Mucosa of descending colon (tissue), 3 donors: ENCODE measurements at regions not wholly inside any gene's neighbourhood (a gene's known extent, or its start where the extent isn't known, plus 50 kb on each side); places are given as distances from the start of the nearest gene placed in this dataset.

Experiments
- ATAC-seq: fragments of 200-7000 bp; cut with Tn5 transposase; one replicate; pipeline ENCODE4 v1.9.1; 2020; ENCODE audit warnings: mild to moderate bottlenecking, moderate library complexity
- DNase-seq, 3 donors: peaks; one replicate each; pipeline ENCODE4 v3.0.0-alpha.2; 2020
- H3K36me3 ChIP-seq: fragments of 200-600 bp; one replicate; pipeline ENCODE4 v1.8.0; 2021; ENCODE audit warnings: low read depth, mild to moderate bottlenecking
- H3K4me1 ChIP-seq: fragments of 200-600 bp; one replicate; pipeline ENCODE4 v1.8.0; 2021; ENCODE audit warnings: low read depth, mild to moderate bottlenecking
- H3K4me3 ChIP-seq: fragments of 200-600 bp; one replicate; pipeline ENCODE4 v1.8.0; 2021; ENCODE audit warnings: mild to moderate bottlenecking
- H3K9me3 ChIP-seq: fragments of 200-600 bp; one replicate; pipeline ENCODE4 v1.8.0; 2021; ENCODE audit warnings: mild to moderate bottlenecking
- intact Hi-C, 2 donors: fragments of 100-400 bp; cut with DNase I in 1 of 2; cut with micrococcal nuclease in 1 of 2; formaldehyde crosslinking; loops; one replicate each; pipeline versions ENCODE4 v1.11.0 to v1.11.1; 2022; cut with DNase I, micrococcal nuclease
- TF ChIP-seq, protein P1 (sequence below): fragments of 200-600 bp; IDR thresholded peaks from one replicate; pipeline ENCODE4 v1.8.0; 2022; ENCODE audit warnings: antibody characterized with exemption, mild to moderate bottlenecking
- donor health status: DM: no; HTN: no; CAD: no; lungs with moderate emphysema.
- donor health status: DM: no; HTN: no; CAD: no.
- donor health status: DM: no; HTN: yes; CAD: no.

DNA sequence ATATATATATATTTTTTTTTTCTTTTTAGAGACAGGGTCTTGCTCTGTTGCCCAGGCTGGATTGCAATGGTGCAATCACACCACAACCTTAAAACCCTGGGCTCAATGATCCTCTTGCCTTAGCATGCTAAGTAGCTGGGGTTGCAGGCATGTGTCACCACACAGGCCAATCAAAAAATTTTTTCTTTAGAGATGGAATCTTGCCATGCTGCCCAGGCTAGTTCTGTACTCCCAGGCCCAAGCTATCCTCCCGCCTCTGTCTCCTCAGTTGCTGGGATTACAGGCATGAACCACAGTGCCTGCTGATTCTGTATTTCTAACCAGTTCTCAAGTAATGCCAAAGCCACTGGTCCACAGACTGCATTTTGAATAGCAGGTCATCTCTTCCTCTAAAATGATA lies 291.3 kb upstream of the ZPLD1 start:
- no peak for DNase-seq
- H3K36me3 ChIP-seq = no peaks in the 10 kb centered on the region
- H3K4me1 ChIP-seq = no peaks in the 10 kb centered on the region
- TF ChIP-seq, protein P1, sequence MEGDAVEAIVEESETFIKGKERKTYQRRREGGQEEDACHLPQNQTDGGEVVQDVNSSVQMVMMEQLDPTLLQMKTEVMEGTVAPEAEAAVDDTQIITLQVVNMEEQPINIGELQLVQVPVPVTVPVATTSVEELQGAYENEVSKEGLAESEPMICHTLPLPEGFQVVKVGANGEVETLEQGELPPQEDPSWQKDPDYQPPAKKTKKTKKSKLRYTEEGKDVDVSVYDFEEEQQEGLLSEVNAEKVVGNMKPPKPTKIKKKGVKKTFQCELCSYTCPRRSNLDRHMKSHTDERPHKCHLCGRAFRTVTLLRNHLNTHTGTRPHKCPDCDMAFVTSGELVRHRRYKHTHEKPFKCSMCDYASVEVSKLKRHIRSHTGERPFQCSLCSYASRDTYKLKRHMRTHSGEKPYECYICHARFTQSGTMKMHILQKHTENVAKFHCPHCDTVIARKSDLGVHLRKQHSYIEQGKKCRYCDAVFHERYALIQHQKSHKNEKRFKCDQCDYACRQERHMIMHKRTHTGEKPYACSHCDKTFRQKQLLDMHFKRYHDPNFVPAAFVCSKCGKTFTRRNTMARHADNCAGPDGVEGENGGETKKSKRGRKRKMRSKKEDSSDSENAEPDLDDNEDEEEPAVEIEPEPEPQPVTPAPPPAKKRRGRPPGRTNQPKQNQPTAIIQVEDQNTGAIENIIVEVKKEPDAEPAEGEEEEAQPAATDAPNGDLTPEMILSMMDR = no peak
- intact Hi-C loops = no loop called here
- H3K9me3 ChIP-seq = no peaks in the 10 kb centered on the region
- no peak for ATAC-seq
- H3K4me3 ChIP-seq = no peak overlapping the region

DNA sequence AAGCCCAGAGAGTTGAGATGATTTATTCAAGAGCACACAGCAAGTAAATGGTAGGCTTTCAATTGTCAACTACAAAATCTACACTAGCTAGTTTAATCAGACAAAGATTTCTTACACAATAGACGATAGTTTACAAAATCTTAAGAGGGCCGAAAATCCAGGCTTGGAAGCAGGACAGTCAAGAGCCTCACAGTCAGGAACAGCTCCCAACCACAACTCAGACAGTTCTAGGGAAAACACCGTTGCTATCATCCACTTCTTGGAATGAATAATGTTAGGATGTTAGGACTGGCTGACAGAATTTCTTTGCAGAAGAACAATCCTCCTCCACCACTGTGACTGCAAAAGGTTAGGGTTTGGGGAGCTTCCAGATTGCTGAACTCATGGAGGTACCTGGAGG lies 290.8 kb upstream of the ZPLD1 start:
- ATAC-seq (no peak), DNase-seq (no peak)
- no peak overlapping the region for H3K4me3 ChIP-seq
- TF ChIP-seq, protein P1 = no peak
- intact Hi-C loops = no loop called here
- no peaks in the 10 kb centered on the region for H3K9me3 ChIP-seq
- H3K36me3 ChIP-seq = no peaks in the 10 kb centered on the region
- H3K4me1 ChIP-seq = no peaks in the 10 kb centered on the region

DNA sequence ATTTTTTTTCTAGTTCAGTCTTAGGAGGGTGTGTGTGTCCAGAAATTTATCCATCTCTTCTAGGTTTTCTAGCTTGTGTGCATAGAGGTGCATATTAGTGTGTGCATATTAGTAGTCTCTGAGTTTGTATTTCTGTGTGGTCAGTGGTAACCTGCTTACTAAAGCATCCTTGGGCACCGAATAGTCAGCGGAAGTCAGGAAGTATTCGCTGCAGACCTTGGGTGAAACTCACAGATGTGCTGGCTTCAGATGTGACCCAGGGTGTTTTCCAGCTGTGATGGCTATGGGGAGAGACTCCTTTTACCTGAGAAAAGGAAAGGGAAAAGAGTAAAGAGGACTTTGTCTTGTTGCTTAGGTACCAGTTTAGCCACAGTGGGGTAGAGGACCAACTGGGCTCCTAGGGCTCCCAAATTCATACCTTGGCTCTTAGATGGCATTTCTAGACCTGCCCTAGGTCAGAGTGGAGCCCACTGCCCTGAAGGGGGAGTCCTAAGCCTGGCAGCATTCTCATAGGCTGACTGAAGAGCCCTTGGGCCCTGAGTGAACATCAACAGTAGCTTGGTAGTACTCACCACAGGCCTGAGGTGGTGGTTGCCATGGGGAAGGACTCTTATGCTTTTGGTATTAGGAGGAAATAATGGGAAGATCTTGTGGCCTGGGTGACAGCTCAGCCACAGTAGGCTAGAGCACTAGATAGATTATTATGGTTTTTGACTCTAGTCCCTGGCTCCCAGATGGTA lies 286.0 kb upstream of the ZPLD1 start:
- intact Hi-C loops = no loop called here
- no peaks in the 10 kb centered on the region for H3K4me1 ChIP-seq
- ATAC-seq (no peak), DNase-seq (no peak)
- H3K9me3 ChIP-seq = peaks cover 8% of the 10 kb centered on the region
- TF ChIP-seq, protein P1 = no peak
- no peak overlapping the region for H3K4me3 ChIP-seq
- H3K36me3 ChIP-seq = no peaks in the 10 kb centered on the region

DNA sequence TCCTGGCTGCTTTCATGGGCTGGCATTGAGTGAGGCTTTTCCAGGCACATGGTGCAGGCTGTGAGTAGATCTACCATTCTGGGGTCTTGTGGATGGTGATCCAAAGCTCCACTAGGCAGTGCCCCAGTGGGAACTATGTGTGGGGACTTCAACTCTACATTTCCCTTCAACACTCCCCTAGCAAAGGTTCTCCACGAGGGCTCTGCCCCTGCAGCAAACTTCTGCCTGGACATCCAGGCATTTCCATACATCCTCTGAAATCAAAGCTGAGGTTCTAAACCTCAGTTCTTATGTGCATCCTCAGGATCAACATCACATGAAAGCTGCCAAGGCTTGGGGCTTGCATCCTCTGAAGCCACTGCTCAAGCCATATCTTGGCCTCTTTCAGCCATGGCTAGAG lies 282.9 kb upstream of the ZPLD1 start:
- ATAC-seq (no peak), DNase-seq (no peak)
- TF ChIP-seq, protein P1 = no peak
- H3K4me3 ChIP-seq = no peak overlapping the region
- peaks cover 8% of the 10 kb centered on the region for H3K9me3 ChIP-seq
- intact Hi-C loops = no loop called here
- no peaks in the 10 kb centered on the region for H3K4me1 ChIP-seq
- no peaks in the 10 kb centered on the region for H3K36me3 ChIP-seq

DNA sequence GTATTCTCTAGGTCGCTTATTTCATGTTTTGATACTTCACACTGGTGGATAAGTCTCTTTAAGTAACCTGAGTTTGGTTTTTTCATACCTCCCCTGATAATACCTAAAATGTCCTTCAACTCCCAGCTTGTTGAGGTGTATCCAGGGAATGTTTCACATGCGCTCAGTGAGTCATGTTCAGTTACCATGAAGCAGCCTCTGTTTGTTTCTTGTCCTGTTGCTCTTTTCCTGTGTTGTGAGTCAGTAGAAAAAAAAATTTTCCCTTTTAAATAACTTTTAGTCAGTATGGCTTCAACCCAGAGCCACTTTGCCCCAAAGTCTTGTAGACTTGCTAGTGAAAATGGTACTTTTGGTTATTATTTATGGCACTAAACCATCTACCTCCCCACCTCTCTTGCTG lies 278.4 kb upstream of the ZPLD1 start:
- ATAC-seq (no peak), DNase-seq (no peak)
- Histone ChIP-seq H3K9me3 (peaks cover 6% of the 10 kb centered on the region), H3K36me3 (no peaks in the 10 kb centered on the region), H3K4me3 (no peak overlapping the region), H3K4me1 (no peaks in the 10 kb centered on the region)
- intact Hi-C loops = no loop called here
- TF ChIP-seq, protein P1 = no peak
